HCT116 (cell line): ENCODE measurements at regions not wholly inside any gene's neighbourhood (a gene's known extent, or its start where the extent isn't known, plus 50 kb on each side); places are given as distances from the start of the nearest gene placed in this dataset.

Experiments
- ATAC-seq: fragments of 200-7000 bp; cut with Tn5 transposase; 2 replicates; pipeline ENCODE4 v1.9.1; 2020; ENCODE audit warnings: mild to moderate bottlenecking, moderate library complexity
- BruUV-seq: library from RNA; stranded (reverse); fragments of 400-500 nt; replicated peaks from 2 replicates; lab custom pipeline; 2021; lab: Mats Ljungman, UMichigan
- CTCF ChIA-PET: fragments of 300-600 bp; sonication (Branson Sonifier 250); formaldehyde crosslinking; loops from one replicate; lab custom pipeline; 2021; ENCODE audit warnings: antibody characterized with exemption; lab: Charles Lee
- POLR2A ChIA-PET: fragments of 300-600, 350-600 bp; sonication (Branson Sonifier 250); formaldehyde crosslinking; loops from one replicate; lab custom pipeline; 2021; ENCODE audit warnings: antibody characterized with exemption; lab: Charles Lee
- RAD21 ChIA-PET, 2 experiments: fragments of 300-600 bp; sonication (Branson Sonifier 250); formaldehyde crosslinking; loops; one replicate each; lab custom pipeline; 2023; ENCODE audit warnings: low total read pairs in 2 of 2; ENCODE audit not compliant: uncharacterized antibody in 2 of 2, unreplicated experiment in 2 of 2, low non-redundant PET in 1 of 2; lab: Charles Lee
- DNase-seq: peaks from one replicate; pipeline ENCODE4 v3.0.0-alpha.2; 2010; ENCODE audit warnings: low read depth, low spot score
- H2AFZ ChIP-seq: fragments of 200-600 bp; shearing (Covaris generic), sonication (generic); 2 replicates; pipeline ENCODE4 v1.6.1; 2017; ENCODE audit warnings: low read depth, mixed run types, mixed read lengths, antibody characterized with exemption, low read length; ENCODE audit not compliant: poor library complexity, severe bottlenecking
- H3K27ac ChIP-seq: 2 replicates; pipeline ENCODE4 v1.5.1; 2012; ENCODE audit warnings: low read depth, low read length
- H3K27me3 ChIP-seq: fragments of 200-600 bp; sonication (generic); 2 replicates; pipeline ENCODE4 v1.6.1; 2016; ENCODE audit warnings: mixed run types, low read length, mixed read lengths; ENCODE audit not compliant: insufficient read depth
- H3K36me3 ChIP-seq, 2 experiments: fragments of 200-500 bp in 1 of 2; fragments of 200-600 bp in 1 of 2; sonication (Bioruptor generic) in 1 of 2; sonication (generic) in 1 of 2; 2 replicates each; pipeline versions ENCODE4 v1.5.1 to v1.6.1; 2014 to 2016; ENCODE audit warnings: low read length in 2 of 2, inconsistent platforms in 1 of 2, mixed read lengths in 1 of 2, mixed run types in 1 of 2; ENCODE audit not compliant: insufficient read depth in 2 of 2, control insufficient read depth in 1 of 2
- H3K4me1 ChIP-seq, 2 experiments: fragments of 200-600 bp in 1 of 2; sonication (generic) in 1 of 2; 2 replicates each; pipeline versions ENCODE4 v1.5.1 to v1.6.1; 2012 to 2017; ENCODE audit warnings: low read length in 2 of 2, inconsistent platforms in 1 of 2, mild to moderate bottlenecking in 1 of 2, mixed read lengths in 1 of 2, mixed run types in 1 of 2, moderate library complexity in 1 of 2; ENCODE audit not compliant: insufficient read depth in 2 of 2, control insufficient read depth in 1 of 2
- H3K4me2 ChIP-seq: fragments of 200-600 bp; sonication (generic); 2 replicates; pipeline ENCODE4 v1.6.1; 2017; ENCODE audit warnings: mixed run types, low read length, mixed read lengths
- H3K4me3 ChIP-seq, 2 experiments: fragments of 200-600 bp in 1 of 2; sonication (generic) in 1 of 2; replicated peaks in 1 of 2; 2 replicates each; pipeline ENCODE4 v1.5.1; 2011 to 2016; ENCODE audit warnings: low read length in 2 of 2, control low read depth in 1 of 2, low read depth in 1 of 2, mild to moderate bottlenecking in 1 of 2, mixed read lengths in 1 of 2, mixed run types in 1 of 2
- H3K79me2 ChIP-seq: fragments of 200-600 bp; sonication (generic); 2 replicates; pipeline ENCODE4 v1.6.1; 2017; ENCODE audit warnings: mild to moderate bottlenecking, mixed run types, low read length, moderate library complexity, mixed read lengths; ENCODE audit not compliant: insufficient read depth
- H3K9ac ChIP-seq: fragments of 200-600 bp; sonication (generic); 2 replicates; pipeline ENCODE4 v1.6.1; 2016; ENCODE audit warnings: low read length, mixed read lengths
- H3K9me2 ChIP-seq: fragments of 200-600 bp; sonication (generic), shearing (Covaris generic); 2 replicates; pipeline ENCODE4 v1.6.1; 2017; ENCODE audit warnings: mixed run types, mild to moderate bottlenecking, moderate library complexity; ENCODE audit not compliant: insufficient read depth
- H3K9me3 ChIP-seq, 2 experiments: fragments of 200-500 bp in 1 of 2; fragments of 200-600 bp in 1 of 2; sonication (Bioruptor generic) in 1 of 2; sonication (generic) in 1 of 2; 2 replicates each; pipeline ENCODE4 v1.6.1; 2014 to 2017; ENCODE audit warnings: low read length in 2 of 2, mixed read lengths in 2 of 2, inconsistent platforms in 1 of 2, low read depth in 1 of 2, mild to moderate bottlenecking in 1 of 2, mixed run types in 1 of 2, moderate library complexity in 1 of 2; ENCODE audit not compliant: control insufficient read depth in 1 of 2, insufficient read depth in 1 of 2
- H4K20me1 ChIP-seq: fragments of 200-600 bp; sonication (generic), shearing (Covaris generic); 2 replicates; pipeline ENCODE4 v1.6.1; 2017; ENCODE audit warnings: mixed run types, mild to moderate bottlenecking, moderate library complexity; ENCODE audit not compliant: insufficient read depth
- ATF3 ChIP-seq: IDR thresholded peaks from 2 replicates; pipeline ENCODE4 v1.6.1; 2012
- CBX3 ChIP-seq: IDR thresholded peaks from 2 replicates; pipeline ENCODE4 v1.6.1; 2012; ENCODE audit warnings: low read depth
- CEBPB ChIP-seq: IDR thresholded peaks from 2 replicates; pipeline ENCODE4 v1.6.1; 2012; ENCODE audit warnings: low read depth
- CTCF ChIP-seq, 3 experiments: fragments of 200-600 bp in 1 of 3; sonication (generic) in 1 of 3; IDR thresholded peaks in 2 of 3; conservative IDR thresholded peaks in 1 of 3; 2 replicates each; pipeline ENCODE4 v1.5.1; 2012 to 2017; ENCODE audit warnings: low read depth in 2 of 3, low read length in 2 of 3, antibody characterized with exemption in 1 of 3, borderline replicate concordance in 1 of 3, control low read depth in 1 of 3, mild to moderate bottlenecking in 1 of 3, mixed read lengths in 1 of 3, mixed run types in 1 of 3, moderate library complexity in 1 of 3; ENCODE audit not compliant: insufficient read depth in 1 of 3
- EGR1 ChIP-seq: IDR thresholded peaks from 2 replicates; pipeline ENCODE4 v1.6.1; 2012; ENCODE audit warnings: low read depth
- ELF1 ChIP-seq: IDR thresholded peaks from 2 replicates; pipeline ENCODE4 v1.6.1; 2012; ENCODE audit warnings: low read depth, borderline replicate concordance
- EZH2 ChIP-seq: fragments of 200-600 bp; sonication (generic); IDR thresholded peaks from 2 replicates; pipeline ENCODE4 v1.6.1; 2017; ENCODE audit warnings: antibody characterized with exemption, mixed run types
- MAX ChIP-seq: IDR thresholded peaks from 2 replicates; pipeline ENCODE4 v1.6.1; 2012
- POLR2A ChIP-seq: IDR thresholded peaks from 2 replicates; pipeline ENCODE4 v1.7.0; 2011; ENCODE audit warnings: borderline replicate concordance; ENCODE audit not compliant: insufficient read depth, insufficient read length; ENCODE audit errors: extremely low read depth
- POLR2AphosphoS5 ChIP-seq: IDR thresholded peaks from 2 replicates; pipeline ENCODE4 v1.6.1; 2011; ENCODE audit warnings: mild to moderate bottlenecking, low read depth, low read length, moderate library complexity
- SIN3A ChIP-seq: IDR thresholded peaks from 2 replicates; pipeline ENCODE4 v1.6.1; 2012; ENCODE audit warnings: low read depth
- SP1 ChIP-seq: IDR thresholded peaks from 2 replicates; pipeline ENCODE4 v1.6.1; 2012; ENCODE audit warnings: low read depth
- TCF7L2 ChIP-seq: IDR thresholded peaks from 2 replicates; pipeline ENCODE4 v1.7.0; 2011; ENCODE audit warnings: borderline replicate concordance, inconsistent platforms; ENCODE audit not compliant: insufficient read depth, insufficient read length; ENCODE audit errors: extremely low read depth
- YY1 ChIP-seq: IDR thresholded peaks from 2 replicates; pipeline ENCODE4 v1.6.1; 2011; ENCODE audit warnings: low read length, low read depth, moderate library complexity, mild to moderate bottlenecking; ENCODE audit not compliant: insufficient replicate concordance; ENCODE audit errors: extremely low read depth
- ZFX ChIP-seq: fragments of 450-650 bp; IDR thresholded peaks from 2 replicates; pipeline ENCODE4 v1.6.1; 2017
- ZNF274 ChIP-seq: fragments of 200-500 bp; sonication (Bioruptor generic); IDR thresholded peaks from 2 replicates; pipeline ENCODE4 v1.6.1; 2014; ENCODE audit warnings: mild to moderate bottlenecking, low read depth, low read length, inconsistent platforms
- intact Hi-C: fragments of 100-400 bp; cut with micrococcal nuclease; formaldehyde crosslinking; loops from 2 replicates; pipeline ENCODE4 v1.10.0; 2022

- Histone ChIP-seq H3K79me2 (no peaks in the 10 kb centered on the region), H3K36me3 (no peaks in the 10 kb centered on the region), H3K4me2 (no peak overlapping the region), H2AFZ (no peak overlapping the region), H4K20me1 (no peaks in the 10 kb centered on the region), H3K9ac (no peak overlapping the region), H3K27me3 (no peaks in the 10 kb centered on the region), H3K4me1 (no peaks in the 10 kb centered on the region), H3K27ac (no peak overlapping the region), H3K4me3 (no peak overlapping the region), H3K9me3 (no peaks in the 10 kb centered on the region), H3K9me2 (no peaks in the 10 kb centered on the region)
- no TSS peak for BruUV-seq
- TF ChIP-seq ELF1 (no peak), YY1 (no peak), POLR2A (no peak)
- CTCF ChIA-PET = no interaction called here
- RAD21 ChIA-PET = no interaction called here
- ATAC-seq = no peak
- POLR2A ChIA-PET = no interaction called here
- DNase-seq = no peak
- intact Hi-C loops = no loop called here
These were observed 480.8 kb upstream of the FAM241A start for GRCh38 chr4:111664308-111664945.

GRCh38 chr4:111666826-111667360, 478.4 kb upstream of the FAM241A start:
- intact Hi-C loops = no loop called here
- Histone ChIP-seq H3K9me2 (no peaks in the 10 kb centered on the region), H3K4me1 (no peaks in the 10 kb centered on the region), H3K27me3 (no peaks in the 10 kb centered on the region), H3K27ac (no peak overlapping the region), H3K36me3 (no peaks in the 10 kb centered on the region), H3K4me2 (no peak overlapping the region), H4K20me1 (no peaks in the 10 kb centered on the region), H2AFZ (no peak overlapping the region), H3K4me3 (no peak overlapping the region), H3K9me3 (no peaks in the 10 kb centered on the region), H3K9ac (no peak overlapping the region), H3K79me2 (no peaks in the 10 kb centered on the region)
- ChIA-PET POLR2A (no interaction called here), RAD21 (no interaction called here), CTCF (no interaction called here)
- no TSS peak for BruUV-seq
- ATAC-seq (no peak), DNase-seq (no peak)
- TF ChIP-seq ELF1 (no peak), TCF7L2 (no peak), ZNF274 (no peak), POLR2AphosphoS5 (no peak), CBX3 (no peak), SIN3A (no peak), SP1 (no peak), EGR1 (no peak), MAX (no peak), ATF3 (no peak), CEBPB (no peak), CTCF (IDR thresholded peaks at IDR 0.05 in 2 of 3, conservative IDR thresholded peaks at IDR 0.05 in 1 of 3; ENCODE audit: borderline replicate concordance in 1 of 3, insufficient read depth in 1 of 3, low read depth in 2 of 3, low read length in 2 of 3) (no peak), POLR2A (no peak), ZFX (no peak), EZH2 (no peak)
